ENCODE measurements at regions not wholly inside any gene's neighbourhood (a gene's known extent, or its start where the extent isn't known, plus 50 kb on each side); places are given as distances from the start of the nearest gene placed in this dataset.

GRCh38 chr2:16243411-16243996, 303.2 kb downstream of the MYCN start:
- Histone ChIP-seq H4K5ac (ENCODE audit: insufficient read length, low read depth, low read length) (no peak overlapping the region), H3K4me2 (ENCODE audit: insufficient read depth in 1 of 2, low read depth in 2 of 2, low read length in 2 of 2) (no peak overlapping the region), H3K14ac (ENCODE audit: insufficient read length) (no peak overlapping the region), H3K79me2 (ENCODE audit: control insufficient read depth in 1 of 2, insufficient read depth in 2 of 2, low read length in 2 of 2) (no peaks in the 10 kb centered on the region), H3K4me3 (ENCODE audit: extremely low read depth in 1 of 4, insufficient read depth in 2 of 4, low read depth in 3 of 4, low read length in 4 of 4) (no peak overlapping the region), H3K79me1 (ENCODE audit: low read depth, low read length) (no peaks in the 10 kb centered on the region), H3K4ac (replicated peaks; ENCODE audit: insufficient read length, low read depth, low read length) (no peak overlapping the region), H3K4me1 (replicated peaks in 1 of 4; ENCODE audit: control insufficient read depth in 3 of 4, insufficient read depth in 4 of 4, low read length in 3 of 4) (peaks cover 0 to 3% (median under 1%) of the 10 kb centered on the region in 4 experiments; a peak in 3 of 7 replicates), H4K91ac (replicated peaks; ENCODE audit: insufficient read length, low read length) (no peak overlapping the region), H2BK12ac (ENCODE audit: low read depth, low read length) (no peak overlapping the region; the same call in 1 of the 2 replicates), H3K23me2 (ENCODE audit: low read depth, low read length) (no peaks in the 10 kb centered on the region), H3K36me3 (ENCODE audit: control insufficient read depth in 2 of 4, insufficient read depth in 4 of 4, low read length in 3 of 4) (no peaks in the 10 kb centered on the region), H2BK120ac (replicated peaks; ENCODE audit: low read depth, low read length) (no peak overlapping the region), H4K8ac (ENCODE audit: extremely low read depth, insufficient read depth, low read length) (no peak overlapping the region; the same call in 1 of the 2 replicates), H2AFZ (ENCODE audit: low read length) (no peak overlapping the region), H3K9ac (replicated peaks in 1 of 4; ENCODE audit: extremely low read depth in 1 of 4, low read depth in 3 of 4, low read length in 3 of 4) (no peak overlapping the region), H3K23ac (ENCODE audit: insufficient read length) (no peak overlapping the region), H3K27me3 (replicated peaks in 1 of 4; ENCODE audit: control insufficient read depth in 3 of 4, extremely low read depth in 1 of 4, insufficient read depth in 3 of 4, low read length in 3 of 4) (no peaks in the 10 kb centered on the region), H3K27ac (ENCODE audit: low read depth, low read length) (no peak overlapping the region), H2BK5ac (ENCODE audit: low read depth, low read length) (no peak overlapping the region), H2AK5ac (ENCODE audit: low read depth, low read length) (peak overlapping the region; percentile 60; the same call in 1 of the 2 replicates), H3K56ac (replicated peaks; ENCODE audit: insufficient read length, low read depth, low read length) (no peak overlapping the region), H4K20me1 (replicated peaks in 1 of 2; ENCODE audit: control insufficient read depth in 1 of 2, insufficient read depth in 2 of 2, low read length in 2 of 2) (no peaks in the 10 kb centered on the region), H2BK20ac (ENCODE audit: low read length) (no peak overlapping the region), H3K9me3 (ENCODE audit: insufficient read depth in 2 of 2, low read depth in 1 of 2, low read length in 1 of 2) (no peaks in the 10 kb centered on the region), H3K18ac (ENCODE audit: extremely low read depth, low read length) (no peak overlapping the region), H2BK15ac (ENCODE audit: low read length) (0 out of 2 replicates have a peak overlapping the region, but pooled peaks have one; percentile 40)
- DNase-seq (ENCODE audit: low read depth in 1 of 2, low spot score in 2 of 2) (peak in 1 of 2 experiments; percentile 26), FAIRE-seq (peak; percentile 32)
- CTCF ChIA-PET (ENCODE audit: partially characterized antibody), result interaction anchor here (0.5 kb wide), 1 partner anchor 140 kb away, joined by 3 read pairs; no protein-coding TSS in a partner anchor
- TF ChIP-seq SRF (IDR thresholded peaks at IDR 0.05; ENCODE audit: low read depth, low read length) (no peak), ASH2L (IDR thresholded peaks at IDR 0.05; ENCODE audit: low read length) (no peak), SP1 (IDR thresholded peaks at IDR 0.05; ENCODE audit: low read depth, low read length) (no peak), RAD21 (IDR thresholded peaks at IDR 0.05 in 1 of 2, conservative IDR thresholded peaks at IDR 0.05 in 1 of 2; ENCODE audit: low read depth in 2 of 2, low read length in 2 of 2) (no peak), CREB1 (IDR thresholded peaks at IDR 0.05) (no peak)
- POLR2A ChIA-PET (ENCODE audit: partially characterized antibody), result no interaction called here
- WGBS, 2 experiments (ENCODE audit: extremely low coverage in 1 of 2, insufficient coverage in 1 of 2, insufficient read length in 1 of 2, insufficient replicate concordance in 2 of 2, low coverage in 1 of 2, low lambda C conversion rate in 2 of 2, missing lambda C conversion rate in 1 of 2), result 88% methylated on average over 10 of the region's 10 CpGs; no CpG with 5 or more reads in 1 of the 2 experiments

Data from H1 (cell line).